ENCODE measurements at regions not wholly inside any gene's neighbourhood (a gene's known extent, or its start where the extent isn't known, plus 50 kb on each side); places are given as distances from the start of the nearest gene placed in this dataset.

DNA sequence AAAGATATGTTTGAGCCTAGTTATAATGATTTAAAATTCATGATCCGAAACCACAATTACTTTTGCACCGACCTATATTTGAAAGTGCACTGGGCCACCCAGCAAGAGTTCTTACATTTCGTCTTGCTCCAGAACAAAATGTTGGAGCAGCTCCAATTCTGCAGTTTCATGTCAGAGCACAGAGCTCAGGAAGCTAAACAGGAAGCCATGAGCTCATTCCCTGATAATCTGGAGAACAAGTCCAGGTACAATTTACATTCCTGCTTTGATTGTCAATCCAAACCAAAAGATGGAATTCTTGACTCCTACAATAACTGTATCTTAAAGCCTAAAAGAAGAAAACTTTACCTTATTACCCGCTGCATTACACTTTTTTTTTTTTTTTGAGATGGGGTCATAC lies 131.8 kb downstream of the KCTD12 start:
- Histone ChIP-seq H3K27me3 (ENCODE audit: insufficient read depth, low read length) (no peaks in the 10 kb centered on the region), H4K5ac (ENCODE audit: insufficient read length, low read depth, low read length) (no peak overlapping the region), H4K20me1 (ENCODE audit: control insufficient read depth, insufficient read depth, insufficient read length) (no peaks in the 10 kb centered on the region), H3K9me3 (ENCODE audit: control insufficient read depth, low read depth, low read length) (no peaks in the 10 kb centered on the region), H3K23me2 (ENCODE audit: insufficient read length, low read depth, low read length, poor library complexity, severe bottlenecking) (no peaks in the 10 kb centered on the region), H3K4me2 (ENCODE audit: insufficient read depth, insufficient read length, low read length) (no peak overlapping the region), H4K91ac (ENCODE audit: insufficient read length, low read depth, low read length) (no peak overlapping the region), H2BK20ac (ENCODE audit: low read depth, low read length, poor library complexity, severe bottlenecking) (no peak overlapping the region), H3K79me1 (ENCODE audit: insufficient read depth, low read depth, low read length, poor library complexity, severe bottlenecking) (no peaks in the 10 kb centered on the region), H3K27ac (ENCODE audit: insufficient read length, low read depth, low read length) (no peak overlapping the region), H3K56ac (ENCODE audit: insufficient read length, low read depth, low read length) (no peak overlapping the region), H4K8ac (replicated peaks; ENCODE audit: insufficient read length, low read depth, low read length) (no peak overlapping the region), H3K79me2 (ENCODE audit: insufficient read depth, low read length) (no peaks in the 10 kb centered on the region), H3K23ac (ENCODE audit: insufficient read length, low read depth, low read length) (no peak overlapping the region), H3K9ac (ENCODE audit: extremely low read depth, insufficient read length, low read length) (no peak overlapping the region), H3K4ac (ENCODE audit: low read depth, low read length) (no peak overlapping the region), H3K18ac (ENCODE audit: insufficient read length, low read depth, low read length) (no peak overlapping the region), H3K14ac (ENCODE audit: insufficient read depth, low read length) (no peak overlapping the region), H2BK15ac (ENCODE audit: low read depth, low read length) (no peak overlapping the region), H3K4me1 (ENCODE audit: insufficient read depth, low read length) (no peaks in the 10 kb centered on the region), H2AFZ (ENCODE audit: low read length) (no peak overlapping the region), H2AK5ac (ENCODE audit: insufficient read length, low read length) (no peak overlapping the region), H2BK120ac (ENCODE audit: low read depth, low read length, poor library complexity, severe bottlenecking) (no peak overlapping the region), H3T11ph (ENCODE audit: low read length) (no peak overlapping the region), H2BK12ac (ENCODE audit: insufficient read length, low read depth, low read length) (no peak overlapping the region), H2BK5ac (ENCODE audit: insufficient read length, low read length) (no peak overlapping the region)
- no peak overlapping the region for H3K4me3 Mint-ChIP-seq
- TF ChIP-seq CTCF (conservative IDR thresholded peaks at IDR 0.05) = no peak
- H3K36me3 Mint-ChIP-seq (ENCODE audit: insufficient read depth in 1 of 3, low read depth in 3 of 3) = no peaks in the 10 kb centered on the region
- no peaks in the 10 kb centered on the region for H3K9me3 Mint-ChIP-seq
- H3K27me3 Mint-ChIP-seq (ENCODE audit: low read depth) = no peaks in the 10 kb centered on the region
- no peak overlapping the region for H3K27ac Mint-ChIP-seq
- WGBS (ENCODE audit: extremely low coverage, insufficient read length, low lambda C conversion rate) = no CpG with 5 or more reads among the region's 4 CpGs
- DNase-seq = no peak
- no peaks in the 10 kb centered on the region for H3K4me1 Mint-ChIP-seq
